Stimulated activated CD4-positive, alpha-beta T cell treated with anti-CD3 and anti-CD28 coated beads, Interleukin-12 subunit alpha, Interleukin-12 subunit beta, amount 100 ng/mL, for 4 hours (primary cell): ENCODE measurements at regions not wholly inside any gene's neighbourhood (a gene's known extent, or its start where the extent isn't known, plus 50 kb on each side); places are given as distances from the start of the nearest gene placed in this dataset.
"Not testable (repeated sequence)": the region's sequence is repeated elsewhere in the genome, so short reads cannot be mapped to it uniquely, and the experiment has no call there.

Experiments
- DNase-seq: peaks from one replicate; pipeline ENCODE4 v3.0.0-alpha.2; 2020

GRCh38 chr5:133881576-133882388, 86.6 kb downstream of the C5orf15 start:
- DNase-seq: no peak

GRCh38 chr5:133878236-133878555, 90.2 kb downstream of the C5orf15 start:
- no peak for DNase-seq

- DNase-seq: no peak
These were observed 90.8 kb downstream of the C5orf15 start for GRCh38 chr5:133877351-133878235.

- DNase-seq: no peak
These were observed 92.2 kb downstream of the C5orf15 start for GRCh38 chr5:133876266-133876665.

GRCh38 chr5:133875179-133875578, 93.2 kb downstream of the C5orf15 start:
- no peak for DNase-seq

- no peak for DNase-seq
These were observed 95.0 kb downstream of the C5orf15 start for GRCh38 chr5:133873449-133873848.

GRCh38 chr5:133870661-133871060, 97.8 kb downstream of the C5orf15 start:
- DNase-seq: no peak

GRCh38 chr5:133869519-133870335, 98.7 kb downstream of the C5orf15 start:
- no peak for DNase-seq

- peak; percentile 80 for DNase-seq
These were observed 99.4 kb downstream of the C5orf15 start for GRCh38 chr5:133868946-133869518.

GRCh38 chr5:133867851-133868545, 100.4 kb downstream of the C5orf15 start:
- DNase-seq: no peak

GRCh38 chr5:133867341-133867740, 101.1 kb downstream of the C5orf15 start:
- no peak for DNase-seq

- no peak for DNase-seq
These were observed 101.6 kb downstream of the C5orf15 start for GRCh38 chr5:133866903-133867245.

- DNase-seq: no peak
These were observed 102.1 kb downstream of the C5orf15 start for GRCh38 chr5:133866160-133866902.

- DNase-seq: no peak
These were observed 103.3 kb downstream of the C5orf15 start for GRCh38 chr5:133865113-133865512.

GRCh38 chr5:133864711-133865110, 103.7 kb downstream of the C5orf15 start:
- no peak for DNase-seq

- no peak for DNase-seq
These were observed 104.4 kb downstream of the C5orf15 start for GRCh38 chr5:133863857-133864585.

- peak; percentile 14 for DNase-seq
These were observed 107.2 kb downstream of the C5orf15 start for GRCh38 chr5:133861161-133861737.

- no peak for DNase-seq
These were observed 109.4 kb downstream of the C5orf15 start for GRCh38 chr5:133859073-133859472.

GRCh38 chr5:133857595-133858313, 110.7 kb downstream of the C5orf15 start:
- not testable (repeated sequence) for DNase-seq

- no peak for DNase-seq
These were observed 113.9 kb downstream of the C5orf15 start for GRCh38 chr5:133854554-133854953.
